Activated T-cell treated with anti-CD3 and anti-CD28 coated beads, Interleukin-2, amount 50 U/mL, for 24 hours (primary cell): ENCODE measurements at regions not wholly inside any gene's neighbourhood (a gene's known extent, or its start where the extent isn't known, plus 50 kb on each side); places are given as distances from the start of the nearest gene placed in this dataset.

ENCODE experiments used
- DNase-seq: peaks from one replicate; pipeline ENCODE4 v3.0.0-alpha.2; 2020
- H3K27ac Mint-ChIP-seq: 2 replicates; pipeline ENCODE4 v1.8.0; 2020; ENCODE audit warnings: mild to moderate bottlenecking, mixed read lengths
- H3K27me3 Mint-ChIP-seq: 2 replicates; pipeline ENCODE4 v1.8.0; 2020; ENCODE audit warnings: mixed read lengths
- H3K36me3 Mint-ChIP-seq: 2 replicates; pipeline ENCODE4 v1.8.0; 2020; ENCODE audit warnings: low read depth, mixed read lengths
- H3K4me1 Mint-ChIP-seq: 2 replicates; pipeline ENCODE4 v1.8.0; 2020; ENCODE audit warnings: low read depth, mixed read lengths
- H3K4me3 Mint-ChIP-seq: 2 replicates; pipeline ENCODE4 v1.8.0; 2020; ENCODE audit warnings: mild to moderate bottlenecking, moderate library complexity, mixed read lengths
- H3K9me3 Mint-ChIP-seq: 2 replicates; pipeline ENCODE4 v1.8.0; 2020; ENCODE audit warnings: mixed read lengths

- Mint-ChIP-seq H3K4me3 (no peak overlapping the region), H3K27ac (no peak overlapping the region), H3K4me1 (no peaks in the 10 kb centered on the region), H3K27me3 (peaks cover 4% of the 10 kb centered on the region), H3K9me3 (no peaks in the 10 kb centered on the region), H3K36me3 (no peaks in the 10 kb centered on the region)
- DNase-seq = no peak
These were observed 79.6 kb upstream of the TMEM72 start for GRCh38 chr10:44831581-44831980.

GRCh38 chr10:44832595-44833390 lies 78.3 kb upstream of the TMEM72 start:
- no peak for DNase-seq
- H3K9me3 Mint-ChIP-seq = no peaks in the 10 kb centered on the region
- no peak overlapping the region for H3K4me3 Mint-ChIP-seq
- H3K4me1 Mint-ChIP-seq = no peaks in the 10 kb centered on the region
- no peaks in the 10 kb centered on the region for H3K36me3 Mint-ChIP-seq
- no peak overlapping the region for H3K27ac Mint-ChIP-seq
- peaks cover 3% of the 10 kb centered on the region for H3K27me3 Mint-ChIP-seq

GRCh38 chr10:44834131-44834530 lies 77.0 kb upstream of the TMEM72 start:
- H3K4me3 Mint-ChIP-seq = no peak overlapping the region
- no peak for DNase-seq
- no peaks in the 10 kb centered on the region for H3K36me3 Mint-ChIP-seq
- H3K4me1 Mint-ChIP-seq = no peaks in the 10 kb centered on the region
- H3K9me3 Mint-ChIP-seq = no peaks in the 10 kb centered on the region
- H3K27me3 Mint-ChIP-seq = peaks cover 6% of the 10 kb centered on the region
- H3K27ac Mint-ChIP-seq = no peak overlapping the region

GRCh38 chr10:44835300-44835699 lies 75.8 kb upstream of the TMEM72 start:
- no peak overlapping the region for H3K27ac Mint-ChIP-seq
- DNase-seq = no peak
- no peaks in the 10 kb centered on the region for H3K4me1 Mint-ChIP-seq
- no peaks in the 10 kb centered on the region for H3K36me3 Mint-ChIP-seq
- no peak overlapping the region for H3K4me3 Mint-ChIP-seq
- peaks cover 9% of the 10 kb centered on the region for H3K27me3 Mint-ChIP-seq
- H3K9me3 Mint-ChIP-seq = no peaks in the 10 kb centered on the region

DNA sequence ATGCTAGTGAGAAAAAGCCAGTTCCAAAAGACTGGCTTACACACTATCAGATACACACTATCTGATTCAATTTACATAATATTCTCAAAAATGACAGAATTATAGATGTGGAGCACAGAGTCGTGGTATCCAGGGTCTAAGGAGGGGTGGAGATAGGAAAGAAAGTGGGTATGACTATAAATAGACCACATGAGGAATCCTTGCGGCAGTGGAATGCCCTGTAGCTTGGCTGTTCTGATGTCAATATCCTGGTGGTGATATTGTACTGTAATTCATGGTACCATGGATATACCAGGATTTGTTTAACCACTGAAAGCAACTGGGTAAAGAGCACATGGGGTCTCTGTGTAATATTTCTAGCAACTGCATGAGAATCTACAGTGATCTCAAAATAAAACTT lies 67.7 kb upstream of the TMEM72 start:
- H3K27me3 Mint-ChIP-seq = peaks cover 26% of the 10 kb centered on the region
- no peaks in the 10 kb centered on the region for H3K36me3 Mint-ChIP-seq
- no peak overlapping the region for H3K4me3 Mint-ChIP-seq
- H3K9me3 Mint-ChIP-seq = no peaks in the 10 kb centered on the region
- H3K27ac Mint-ChIP-seq = no peak overlapping the region
- no peak for DNase-seq
- no peaks in the 10 kb centered on the region for H3K4me1 Mint-ChIP-seq

GRCh38 chr10:44845361-44846175 lies 65.6 kb upstream of the TMEM72 start:
- Mint-ChIP-seq H3K4me3 (no peak overlapping the region), H3K9me3 (no peaks in the 10 kb centered on the region), H3K36me3 (no peaks in the 10 kb centered on the region), H3K4me1 (no peaks in the 10 kb centered on the region), H3K27ac (no peak overlapping the region), H3K27me3 (peaks cover 16% of the 10 kb centered on the region)
- no peak for DNase-seq

DNA sequence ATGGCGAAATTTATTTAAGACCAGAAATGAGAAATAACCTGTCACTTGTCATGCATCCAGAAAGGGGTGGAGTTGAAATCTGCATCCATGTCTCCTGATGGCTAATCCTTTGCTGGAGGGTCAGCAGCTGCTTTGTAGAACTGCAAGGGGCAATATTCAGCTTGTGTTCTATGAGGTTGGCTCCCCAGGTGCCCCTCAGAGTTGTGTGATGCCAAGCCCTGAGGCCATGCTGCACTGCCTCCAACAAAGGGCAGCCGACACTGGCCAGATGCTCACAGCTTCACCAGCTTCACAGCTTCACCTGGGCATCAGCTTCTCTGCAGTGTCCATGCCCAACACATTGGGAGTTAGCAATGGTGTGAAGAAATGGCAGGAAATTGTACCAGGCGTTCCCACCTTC lies 64.0 kb upstream of the TMEM72 start:
- no peak overlapping the region for H3K4me3 Mint-ChIP-seq
- no peaks in the 10 kb centered on the region for H3K36me3 Mint-ChIP-seq
- peaks cover 7% of the 10 kb centered on the region for H3K27me3 Mint-ChIP-seq

DNA sequence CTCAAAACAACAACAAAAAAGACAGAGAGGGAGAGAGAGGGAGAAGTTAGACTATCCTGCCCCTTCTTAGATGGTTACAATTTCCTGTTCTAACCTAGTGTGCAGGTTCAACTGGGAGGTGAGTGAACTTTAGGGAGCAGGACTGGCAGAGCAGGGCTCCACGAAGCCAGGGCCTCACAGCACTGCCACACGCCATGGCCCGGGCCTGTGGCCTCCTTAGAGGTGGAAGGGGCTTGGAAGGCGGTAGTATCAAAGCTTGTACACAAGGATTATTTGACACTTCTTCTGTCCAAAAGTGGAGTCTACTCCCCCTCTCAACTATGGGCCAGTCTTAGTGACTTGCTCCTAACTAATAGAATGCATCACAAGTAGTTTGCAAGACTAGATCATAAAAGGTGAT lies 62.9 kb upstream of the TMEM72 start:
- DNase-seq = no peak
- H3K9me3 Mint-ChIP-seq = no peaks in the 10 kb centered on the region
- no peaks in the 10 kb centered on the region for H3K36me3 Mint-ChIP-seq
- no peaks in the 10 kb centered on the region for H3K4me1 Mint-ChIP-seq
- H3K27me3 Mint-ChIP-seq = peaks cover 7% of the 10 kb centered on the region
- H3K27ac Mint-ChIP-seq = no peak overlapping the region
- H3K4me3 Mint-ChIP-seq = no peak overlapping the region

More for the DNA sequence above, 64.0 kb upstream of the TMEM72 start:
- no peak for DNase-seq
- Mint-ChIP-seq H3K27ac (no peak overlapping the region), H3K4me1 (no peaks in the 10 kb centered on the region), H3K9me3 (no peaks in the 10 kb centered on the region)

DNA sequence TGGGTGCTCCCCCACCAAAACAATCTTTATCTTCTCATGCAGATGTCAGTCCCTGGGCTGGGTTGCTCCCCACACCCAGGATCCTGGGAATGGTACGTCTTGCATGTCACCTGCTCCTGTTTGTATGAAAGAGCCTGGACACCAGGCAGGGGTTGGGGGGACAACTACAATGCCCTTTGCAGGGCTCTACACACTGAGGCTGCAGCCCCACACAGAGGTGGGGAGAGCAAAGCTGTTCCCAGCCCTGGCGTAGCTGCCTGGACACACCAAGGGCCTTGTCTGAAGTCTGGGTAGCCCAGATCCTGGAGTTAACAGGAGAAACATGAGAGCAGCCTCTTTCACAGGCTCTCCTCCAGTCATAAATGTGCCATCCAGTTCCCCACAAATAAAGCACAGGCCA lies 61.2 kb upstream of the TMEM72 start:
- Mint-ChIP-seq H3K27me3 (peaks cover 7% of the 10 kb centered on the region), H3K27ac (no peak overlapping the region), H3K4me3 (no peak overlapping the region), H3K9me3 (no peaks in the 10 kb centered on the region), H3K36me3 (no peaks in the 10 kb centered on the region), H3K4me1 (no peaks in the 10 kb centered on the region)
- no peak for DNase-seq

DNA sequence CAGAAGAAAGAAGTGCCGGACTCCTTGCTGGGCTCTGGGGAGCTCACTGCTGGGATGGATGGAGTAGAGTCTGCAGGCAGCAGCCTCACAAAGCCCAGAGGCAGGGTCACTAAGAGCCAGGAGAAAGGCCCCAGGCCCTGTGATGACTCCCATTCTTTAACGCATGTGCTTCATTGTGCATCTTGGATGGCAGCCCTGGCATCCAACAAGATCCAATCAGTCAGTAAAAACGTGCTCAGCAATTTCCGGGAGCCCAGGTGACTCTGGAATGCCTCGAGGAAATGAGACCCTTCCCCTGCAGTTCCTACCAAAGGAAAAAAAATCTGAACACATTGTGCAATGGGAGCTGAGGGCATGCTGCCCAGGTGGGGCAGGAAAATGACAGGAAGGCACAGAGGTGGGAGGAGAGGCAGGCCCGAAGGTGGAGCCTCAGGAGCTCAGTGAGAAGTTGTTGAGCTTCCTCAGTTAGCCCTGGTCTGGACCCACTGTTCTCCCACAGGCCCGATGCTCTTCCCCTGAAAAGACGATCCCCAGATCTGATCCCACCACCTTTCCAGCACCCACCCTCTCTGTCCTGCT lies 60.7 kb upstream of the TMEM72 start:
- H3K36me3 Mint-ChIP-seq = no peaks in the 10 kb centered on the region
- H3K27me3 Mint-ChIP-seq = peaks cover 7% of the 10 kb centered on the region
- no peak overlapping the region for H3K4me3 Mint-ChIP-seq
- no peak for DNase-seq
- H3K4me1 Mint-ChIP-seq = no peaks in the 10 kb centered on the region
- H3K27ac Mint-ChIP-seq = no peak overlapping the region
- H3K9me3 Mint-ChIP-seq = no peaks in the 10 kb centered on the region

- Mint-ChIP-seq H3K9me3 (no peaks in the 10 kb centered on the region), H3K36me3 (no peaks in the 10 kb centered on the region), H3K27me3 (peaks cover 4% of the 10 kb centered on the region), H3K4me1 (no peaks in the 10 kb centered on the region), H3K27ac (no peak overlapping the region), H3K4me3 (no peak overlapping the region)
- DNase-seq = no peak
These were observed 59.7 kb upstream of the TMEM72 start for GRCh38 chr10:44851413-44851812.

DNA sequence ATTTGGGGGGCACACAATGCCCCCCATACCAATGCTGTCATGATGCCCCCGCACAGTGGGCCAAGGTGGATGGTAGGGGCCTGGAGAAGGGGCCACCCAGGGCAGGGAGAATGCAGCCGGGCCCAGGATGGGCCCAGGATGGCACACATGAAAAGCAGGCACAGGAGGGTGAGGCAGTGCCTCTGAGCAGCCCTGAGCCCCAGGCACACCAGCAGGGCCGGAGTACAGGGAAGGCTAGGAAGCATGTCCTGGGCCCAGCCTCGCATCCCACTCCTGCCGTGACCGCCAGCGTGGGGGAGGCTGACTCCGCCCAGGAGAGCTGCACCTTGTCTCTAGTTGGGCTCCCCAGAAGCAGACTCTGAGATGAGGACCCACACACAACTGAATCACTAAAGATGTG lies 59.3 kb upstream of the TMEM72 start:
- no peaks in the 10 kb centered on the region for H3K36me3 Mint-ChIP-seq
- no peaks in the 10 kb centered on the region for H3K9me3 Mint-ChIP-seq
- no peak overlapping the region for H3K4me3 Mint-ChIP-seq
- H3K4me1 Mint-ChIP-seq = no peaks in the 10 kb centered on the region
- no peak overlapping the region for H3K27ac Mint-ChIP-seq
- H3K27me3 Mint-ChIP-seq = no peaks in the 10 kb centered on the region
- no peak for DNase-seq

GRCh38 chr10:44853148-44853734 lies 57.9 kb upstream of the TMEM72 start:
- Mint-ChIP-seq H3K27ac (no peak overlapping the region), H3K27me3 (no peaks in the 10 kb centered on the region), H3K36me3 (no peaks in the 10 kb centered on the region), H3K9me3 (no peaks in the 10 kb centered on the region), H3K4me3 (no peak overlapping the region), H3K4me1 (no peaks in the 10 kb centered on the region)
- DNase-seq = no peak

- H3K27me3 Mint-ChIP-seq = no peaks in the 10 kb centered on the region
- H3K27ac Mint-ChIP-seq = no peak overlapping the region
- no peak overlapping the region for H3K4me3 Mint-ChIP-seq
- no peaks in the 10 kb centered on the region for H3K4me1 Mint-ChIP-seq
- DNase-seq = no peak
- H3K9me3 Mint-ChIP-seq = no peaks in the 10 kb centered on the region
- H3K36me3 Mint-ChIP-seq = no peaks in the 10 kb centered on the region
These were observed 57.3 kb upstream of the TMEM72 start for GRCh38 chr10:44853796-44854195.
